Cardiac fibroblast (primary cell): ENCODE measurements at regions not wholly inside any gene's neighbourhood (a gene's known extent, or its start where the extent isn't known, plus 50 kb on each side); places are given as distances from the start of the nearest gene placed in this dataset.

ENCODE experiments used
- DNase-seq, 2 donors: peaks; one replicate each; pipeline versions ENCODE4 v3.0.0 to v3.0.0-alpha.2; 2010; ENCODE audit warnings: low read depth in 2 of 2
- H3K4me3 ChIP-seq, 2 donors: replicated peaks in 1 of 2; 1 replicate in 1 of 2; 2 replicates in 1 of 2; pipeline ENCODE4 v1.5.1; 2011; ENCODE audit warnings: low read depth in 2 of 2, low read length in 2 of 2, mild to moderate bottlenecking in 2 of 2, moderate library complexity in 1 of 2
- CTCF ChIP-seq: IDR thresholded peaks from one replicate; pipeline ENCODE4 v1.5.1; 2011; ENCODE audit warnings: low read depth, mild to moderate bottlenecking, low read length, inconsistent platforms

GRCh38 chr3:40705663-40706062 lies 180.9 kb downstream of the ZNF621 start:
- no peak for TF ChIP-seq CTCF
- no peak for DNase-seq
- H3K4me3 ChIP-seq = no peak overlapping the region

DNA sequence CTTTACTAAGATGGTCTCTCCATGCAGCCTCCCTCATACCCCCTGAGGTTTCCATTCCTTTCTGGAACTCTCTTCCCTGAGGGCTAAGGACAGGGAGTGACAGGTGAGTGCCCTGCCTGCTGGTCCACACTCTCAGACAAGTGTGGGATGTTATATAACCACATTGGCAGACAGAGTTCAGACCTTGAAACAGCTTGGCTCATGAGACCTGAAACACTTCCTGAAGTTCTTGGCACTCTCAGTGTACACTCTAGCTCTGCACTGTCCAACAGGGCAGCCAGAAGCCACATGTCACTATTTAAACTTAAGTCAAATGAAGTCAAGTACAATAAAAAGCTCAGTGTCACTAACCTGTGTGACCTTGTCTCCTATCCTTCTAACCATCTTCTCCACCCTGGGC lies 188.5 kb downstream of the ZNF621 start:
- no peak overlapping the region for H3K4me3 ChIP-seq
- TF ChIP-seq CTCF = no peak
- no peak for DNase-seq

DNA sequence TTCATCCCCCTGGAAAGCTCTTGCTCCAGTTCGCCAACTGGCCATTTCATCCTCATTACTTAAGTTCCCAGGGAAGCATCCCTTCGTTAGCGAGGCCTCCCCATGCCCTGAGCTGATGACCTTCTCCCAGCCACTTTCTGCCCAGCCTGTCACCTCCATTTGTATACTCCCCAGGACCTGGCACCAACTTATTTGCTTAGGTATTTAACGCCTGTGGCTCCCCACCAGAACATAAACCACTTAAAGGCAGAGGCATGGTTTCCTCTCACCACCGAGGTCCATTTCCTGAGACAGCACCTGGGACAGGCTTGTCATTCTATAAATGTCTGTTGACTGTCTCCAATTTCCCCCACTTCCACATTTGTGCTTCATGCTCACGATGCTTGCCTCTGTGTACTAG lies 189.0 kb downstream of the ZNF621 start:
- no peak overlapping the region for H3K4me3 ChIP-seq
- TF ChIP-seq CTCF = no peak
- no peak for DNase-seq

- H3K4me3 ChIP-seq = no peak overlapping the region
Measured at GRCh38 chr3:40714771-40715345, 190.1 kb downstream of the ZNF621 start.

GRCh38 chr3:40715551-40715950 lies 190.8 kb downstream of the ZNF621 start:
- TF ChIP-seq CTCF = no peak
- no peak overlapping the region for H3K4me3 ChIP-seq
- no peak for DNase-seq

More at GRCh38 chr3:40714771-40715345, 190.1 kb downstream of the ZNF621 start:
- TF ChIP-seq CTCF = no peak
- DNase-seq = peak in 1 of 2 donors; percentile 7

DNA sequence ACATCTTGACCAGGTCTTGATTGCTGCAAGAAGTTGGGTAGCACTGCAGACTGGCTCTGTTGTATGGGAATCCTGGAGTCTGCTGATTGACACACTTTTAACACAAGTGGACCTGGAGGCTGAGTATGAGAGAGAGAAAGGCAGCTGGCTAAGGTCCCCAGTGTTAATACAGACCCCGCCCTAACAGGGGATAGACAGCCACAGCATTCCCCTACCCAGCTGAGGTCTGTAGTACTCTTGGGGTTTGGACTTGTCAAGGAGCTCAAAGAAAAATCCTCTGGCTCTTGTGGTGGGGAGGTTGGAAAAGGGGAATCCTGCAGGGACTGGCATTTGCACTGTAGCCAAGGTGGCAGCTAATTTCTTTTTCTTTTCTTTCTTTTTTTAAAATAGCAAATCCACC lies 192.7 kb downstream of the ZNF621 start:
- no peak for TF ChIP-seq CTCF
- no peak for DNase-seq
- H3K4me3 ChIP-seq = no peak overlapping the region

- DNase-seq = no peak
- no peak overlapping the region for H3K4me3 ChIP-seq
- TF ChIP-seq CTCF = no peak
Measured at GRCh38 chr3:40718209-40718608, 193.4 kb downstream of the ZNF621 start.
